ENCODE measurements at regions not wholly inside any gene's neighbourhood (a gene's known extent, or its start where the extent isn't known, plus 50 kb on each side); places are given as distances from the start of the nearest gene placed in this dataset.
"Not testable (repeated sequence)": the region's sequence is repeated elsewhere in the genome, so short reads cannot be mapped to it uniquely, and the experiment has no call there.

GRCh38 chr1:245026247-245026646 lies 128.5 kb upstream of the KIF26B start:
- DNase-seq (ENCODE audit: low spot score) = no peak

- DNase-seq (ENCODE audit: low spot score) = no peak
Measured at GRCh38 chr1:245025525-245025924, 129.3 kb upstream of the KIF26B start.

- no peak for DNase-seq (ENCODE audit: low spot score)
Measured at GRCh38 chr1:245023222-245023621, 131.6 kb upstream of the KIF26B start.

- DNase-seq (ENCODE audit: low spot score) = no peak
Measured at GRCh38 chr1:245019910-245020486, 134.8 kb upstream of the KIF26B start.

- DNase-seq (ENCODE audit: low spot score) = no peak
Measured at GRCh38 chr1:245016700-245017099, 138.1 kb upstream of the KIF26B start.

GRCh38 chr1:245015031-245015430 lies 139.8 kb upstream of the KIF26B start:
- no peak for DNase-seq (ENCODE audit: low spot score)

GRCh38 chr1:245014247-245015029 lies 140.3 kb upstream of the KIF26B start:
- DNase-seq (ENCODE audit: low spot score) = no peak

GRCh38 chr1:245010018-245010614 lies 144.7 kb upstream of the KIF26B start:
- DNase-seq (ENCODE audit: low spot score) = no peak

GRCh38 chr1:245008761-245009160 lies 144.4 kb upstream of the HNRNPU start:
- DNase-seq (ENCODE audit: low spot score) = no peak

GRCh38 chr1:245007852-245008251 lies 143.5 kb upstream of the HNRNPU start:
- DNase-seq (ENCODE audit: low spot score) = no peak

- no peak for DNase-seq (ENCODE audit: low spot score)
Measured at GRCh38 chr1:245003246-245003645, 138.9 kb upstream of the HNRNPU start.

GRCh38 chr1:245001252-245001651 lies 136.9 kb upstream of the HNRNPU start:
- DNase-seq (ENCODE audit: low spot score) = no peak

- DNase-seq (ENCODE audit: low spot score) = no peak
Measured at GRCh38 chr1:245000872-245001188, 136.5 kb upstream of the HNRNPU start.

- DNase-seq (ENCODE audit: low spot score) = not testable (repeated sequence)
Measured at GRCh38 chr1:244999644-245000043, 135.3 kb upstream of the HNRNPU start.

- no peak for DNase-seq (ENCODE audit: low spot score)
Measured at GRCh38 chr1:244998717-244999346, 134.5 kb upstream of the HNRNPU start.

GRCh38 chr1:244995602-244996400 lies 131.5 kb upstream of the HNRNPU start:
- DNase-seq (ENCODE audit: low spot score) = no peak

- DNase-seq (ENCODE audit: low spot score) = no peak
Measured at GRCh38 chr1:244992833-244993232, 128.5 kb upstream of the HNRNPU start.

GRCh38 chr1:244989813-244990212 lies 125.5 kb upstream of the HNRNPU start:
- DNase-seq (ENCODE audit: low spot score) = no peak

GRCh38 chr1:244988521-244988920 lies 124.2 kb upstream of the HNRNPU start:
- no peak for DNase-seq (ENCODE audit: low spot score)

- DNase-seq (ENCODE audit: low spot score) = no peak
Measured at GRCh38 chr1:244980605-244981004, 116.3 kb upstream of the HNRNPU start.

GRCh38 chr1:244974550-244974949 lies 110.2 kb upstream of the HNRNPU start:
- DNase-seq (ENCODE audit: low spot score) = no peak

- DNase-seq (ENCODE audit: low spot score) = no peak
Measured at GRCh38 chr1:244974106-244974505, 109.8 kb upstream of the HNRNPU start.
